K562 (cell line): ENCODE measurements at regions not wholly inside any gene's neighbourhood (a gene's known extent, or its start where the extent isn't known, plus 50 kb on each side); places are given as distances from the start of the nearest gene placed in this dataset.

ENCODE experiments used
- ATAC-seq: fragments of 200-7000 bp; cut with Tn5 transposase; 3 replicates; pipeline ENCODE4 v1.9.1; 2020; ENCODE audit warnings: moderate library complexity
- BruUV-seq: library from RNA; stranded (reverse); fragments of 400-500 nt; replicated peaks from 2 replicates; lab custom pipeline; 2021; lab: Mats Ljungman, UMichigan
- CTCF ChIA-PET: fragments of 300-600 bp; formaldehyde crosslinking; extraction: SDS; loops from one replicate; lab custom pipeline; 2021; ENCODE audit warnings: low intra/inter-chr PET ratio; lab: Yijun Ruan, JAX
- POLR2A ChIA-PET: fragments of 300-600, 350-650 bp; sonication (Branson Sonifier 250); formaldehyde crosslinking; extraction: SDS; loops from one replicate; lab custom pipeline; 2021; ENCODE audit warnings: antibody characterized with exemption, inconsistent platforms; lab: Yijun Ruan, JAX
- DNase-seq, 4 experiments: peaks; one replicate each; pipeline versions ENCODE4 v3.0.0 to v3.0.0-alpha.2; 2011 to 2018; ENCODE audit warnings: low spot score in 3 of 4, mixed read lengths in 3 of 4; ENCODE audit errors: extremely low read depth in 1 of 4
- FAIRE-seq: peaks from 2 replicates; lab custom pipeline; 2011; peaks lifted over from hg19 to GRCh38; lab: Jason Lieb, UNC
- H2AFZ ChIP-seq: 2 replicates; pipeline ENCODE4 v1.6.0; 2011; ENCODE audit warnings: low read depth, low read length, control low read depth, inconsistent platforms
- H3K27ac ChIP-seq: fragments of 200-600 bp; 3 replicates; pipeline ENCODE4 v1.8.0; 2011; ENCODE audit warnings: low read depth, mild to moderate bottlenecking, control low read depth, inconsistent platforms, low read length, moderate library complexity, mixed read lengths; ENCODE audit errors: extremely low read depth
- H3K27me3 ChIP-seq, 2 experiments: fragments of 300-600 bp in 1 of 2; 2 replicates in 1 of 2; 3 replicates in 1 of 2; pipeline versions ENCODE4 v1.6.0 to v1.8.0; 2011; ENCODE audit warnings: inconsistent platforms in 2 of 2, low read length in 2 of 2, mild to moderate bottlenecking in 1 of 2, mixed read lengths in 1 of 2, moderate library complexity in 1 of 2; ENCODE audit not compliant: control insufficient read depth in 2 of 2, insufficient read depth in 2 of 2
- H3K36me3 ChIP-seq: fragments of 300-600 bp; 3 replicates; pipeline ENCODE4 v1.8.0; 2011; ENCODE audit warnings: mild to moderate bottlenecking, low read length, inconsistent platforms; ENCODE audit not compliant: control insufficient read depth, insufficient read depth
- H3K4me1 ChIP-seq, 2 experiments: fragments of 200-600 bp in 1 of 2; replicated peaks in 1 of 2; 2 replicates in 1 of 2; 3 replicates in 1 of 2; pipeline versions ENCODE4 v1.5.1 to v1.8.0; 2011; ENCODE audit warnings: inconsistent platforms in 2 of 2, low read length in 2 of 2, mild to moderate bottlenecking in 1 of 2, mixed read lengths in 1 of 2, moderate library complexity in 1 of 2; ENCODE audit not compliant: control insufficient read depth in 2 of 2, insufficient read depth in 2 of 2
- H3K4me2 ChIP-seq: 2 replicates; pipeline ENCODE4 v1.6.1; 2011; ENCODE audit warnings: low read length, control low read depth, inconsistent platforms, mixed read lengths; ENCODE audit not compliant: insufficient read depth
- H3K4me3 ChIP-seq: fragments of 200-600 bp; sonication (generic), shearing (Covaris generic); 2 replicates; pipeline ENCODE4 v1.5.1; 2016; ENCODE audit warnings: control low read depth, inconsistent platforms
- H3K79me2 ChIP-seq: fragments of 200-600 bp; 3 replicates; pipeline ENCODE4 v1.8.0; 2011; ENCODE audit warnings: low read length, inconsistent platforms; ENCODE audit not compliant: control insufficient read depth, insufficient read depth
- H3K9ac ChIP-seq, 2 experiments: 2 replicates each; pipeline versions ENCODE4 v1.6.0 to v1.6.1; 2011; ENCODE audit warnings: low read depth in 2 of 2, low read length in 2 of 2, control low read depth in 1 of 2, inconsistent platforms in 1 of 2, mild to moderate bottlenecking in 1 of 2, mixed read lengths in 1 of 2; ENCODE audit not compliant: insufficient read depth in 1 of 2
- H3K9me1 ChIP-seq: one replicate; pipeline ENCODE4 v1.6.0; 2011; ENCODE audit warnings: inconsistent platforms, mild to moderate bottlenecking, low read length, moderate library complexity; ENCODE audit not compliant: control insufficient read depth, insufficient read depth
- H3K9me3 ChIP-seq: replicated peaks from 2 replicates; pipeline ENCODE4 v1.5.1; 2011; ENCODE audit warnings: low read depth, low read length, inconsistent platforms; ENCODE audit not compliant: control insufficient read depth, insufficient read depth
- H4K20me1 ChIP-seq: replicated peaks from 2 replicates; pipeline ENCODE4 v1.6.1; 2011; ENCODE audit warnings: low read length, inconsistent platforms, mixed read lengths; ENCODE audit not compliant: control insufficient read depth, insufficient read depth
- FOXJ2 ChIP-seq: fragments of 200-800 bp; sonication (Bioruptor generic); IDR thresholded peaks from 2 replicates; pipeline ENCODE4 v1.6.1; 2016; ENCODE audit warnings: missing genetic modification characterization, missing compliant biosample characterization
- FOXK1 ChIP-seq: sonication (generic); formaldehyde crosslinking; IDR thresholded peaks from 2 replicates; pipeline ENCODE4 v1.8.0; 2022; ENCODE audit warnings: missing genetic modification reagents, mild to moderate bottlenecking, borderline replicate concordance
- GTF2B ChIP-seq: IDR thresholded peaks from 2 replicates; pipeline ENCODE4 v1.6.1; 2011; ENCODE audit not compliant: insufficient read length; ENCODE audit errors: extremely low read depth
- HMBOX1 ChIP-seq: sonication (generic); IDR thresholded peaks from 2 replicates; pipeline ENCODE4 v1.6.1; 2016
- HMGXB4 ChIP-seq: sonication (generic); formaldehyde crosslinking; IDR thresholded peaks from 2 replicates; pipeline ENCODE4 v1.8.1; 2023; ENCODE audit warnings: mild to moderate bottlenecking, missing genetic modification reagents
- KAT8 ChIP-seq: fragments of 450-650 bp; IDR thresholded peaks from 2 replicates; pipeline ENCODE4 v1.6.1; 2016; ENCODE audit warnings: low read depth, mild to moderate bottlenecking
- MCM5 ChIP-seq: fragments of 450-650 bp; IDR thresholded peaks from 2 replicates; pipeline ENCODE4 v1.6.1; 2016; ENCODE audit warnings: low read depth
- PTBP1 ChIP-seq: fragments of 200-400 bp; formaldehyde crosslinking; IDR thresholded peaks from 2 replicates; pipeline ENCODE4 v1.6.1; 2017; ENCODE audit warnings: low read depth, low read length
- RBFOX2 ChIP-seq: fragments of 200-400 bp; formaldehyde crosslinking; IDR thresholded peaks from 2 replicates; pipeline ENCODE4 v1.6.1; 2017; ENCODE audit warnings: low read depth, mild to moderate bottlenecking, low read length, moderate library complexity
- SMARCA4 ChIP-seq: fragments of 450-650 bp; IDR thresholded peaks from 2 replicates; pipeline ENCODE4 v1.6.1; 2016
- TEAD1 ChIP-seq, 2 experiments: fragments of 450-650 bp in 1 of 2; sonication (generic) in 1 of 2; formaldehyde crosslinking; IDR thresholded peaks; 2 replicates each; pipeline versions ENCODE4 v1.4.0 to v1.8.0; 2020 to 2022; ENCODE audit warnings: mild to moderate bottlenecking in 2 of 2, missing genetic modification reagents in 1 of 2
- ZBTB33 ChIP-seq: sonication (generic); formaldehyde crosslinking; IDR thresholded peaks from 2 replicates; pipeline ENCODE4 v1.8.1; 2023; ENCODE audit warnings: mild to moderate bottlenecking, missing genetic modification reagents
- ZNF384 ChIP-seq: IDR thresholded peaks from 2 replicates; pipeline ENCODE4 v1.6.1; 2012; ENCODE audit warnings: low read depth, low read length, improper control_type of control experiment
- ZNF561 ChIP-seq: fragments of 450-650 bp; formaldehyde crosslinking; conservative IDR thresholded peaks from 2 replicates; pipeline ENCODE4 v1.4.0; 2020; ENCODE audit warnings: mild to moderate bottlenecking, moderate library complexity
- ZNF75A ChIP-seq: fragments of 450-650 bp; formaldehyde crosslinking; IDR thresholded peaks from 2 replicates; pipeline ENCODE4 v1.4.0; 2020; ENCODE audit warnings: mild to moderate bottlenecking
- WGBS: fragments of 100-300 bp; shearing (Covaris generic); methylation state at CpG from one replicate; pipeline ENCODE4 v1.1.6; 2016; ENCODE audit warnings: low coverage, mixed read lengths; ENCODE audit not compliant: insufficient coverage; ENCODE audit errors: missing lambda C conversion rate; 5-methylcytosine and 5-hydroxymethylcytosine counted together
- in situ Hi-C: fragments of 300-500 bp; cut with MboI; formaldehyde crosslinking; loops from 4 replicates; pipeline ENCODE4 v1.15.0; 2018; ENCODE audit warnings: inconsistent platforms, mixed read lengths
- intact Hi-C: fragments of 100-400 bp; cut with micrococcal nuclease; formaldehyde crosslinking; loops from 2 replicates; pipeline ENCODE4 v1.14.2; 2022

- TF ChIP-seq GTF2B: no peak
- TF ChIP-seq TEAD1 (CRISPR knock-in tag; IDR thresholded peaks at IDR 0.05): no peak
- TF ChIP-seq FOXJ2 (tag): no peak
- no peak for TF ChIP-seq MCM5
Observed at GRCh38 chr11:24131698-24132097, 365.2 kb upstream of the LUZP2 start (continued).

GRCh38 chr11:24132471-24132870, 364.4 kb upstream of the LUZP2 start:
- Histone ChIP-seq H3K79me2 (no peaks in the 10 kb centered on the region), H3K4me1 (no peaks in the 10 kb centered on the region), H3K4me2 (no peak overlapping the region), H3K4me3 (no peak overlapping the region), H3K9ac (no peak overlapping the region), H3K36me3 (no peaks in the 10 kb centered on the region), H2AFZ (no peak overlapping the region), H3K27ac (no peak overlapping the region), H3K9me3 (no peaks in the 10 kb centered on the region; the same call in 1 of the 2 replicates), H3K9me1 (no peaks in the 10 kb centered on the region), H4K20me1 (no peaks in the 10 kb centered on the region), H3K27me3 (no peaks in the 10 kb centered on the region)
- 11% methylated on average over 1 of the region's 1 CpG for WGBS
- DNase-seq (no peak), ATAC-seq (no peak), FAIRE-seq (no peak)
- in situ Hi-C loops (no loop called here), intact Hi-C loops (no loop called here)
- ChIA-PET CTCF (no interaction called here), POLR2A (no interaction called here)
- TF ChIP-seq RBFOX2 (no peak), PTBP1 (no peak), ZBTB33 (no peak), FOXK1 (CRISPR knock-in tag) (no peak), SMARCA4 (no peak), HMBOX1 (no peak), HMGXB4 (no peak), ZNF384 (no peak), ZNF75A (CRISPR knock-in tag) (no peak), ZNF561 (CRISPR knock-in tag) (no peak), KAT8 (no peak)
- BruUV-seq: no TSS peak
